NOMO-1 (cell line): ENCODE measurements at regions not wholly inside any gene's neighbourhood (a gene's known extent, or its start where the extent isn't known, plus 50 kb on each side); places are given as distances from the start of the nearest gene placed in this dataset.

Experiments used
- DNase-seq, 2 experiments: peaks; one replicate each; lab custom pipeline; 2025; ENCODE audit not compliant: unreplicated experiment in 2 of 2; lab: John Stamatoyannopoulos, UW

DNA sequence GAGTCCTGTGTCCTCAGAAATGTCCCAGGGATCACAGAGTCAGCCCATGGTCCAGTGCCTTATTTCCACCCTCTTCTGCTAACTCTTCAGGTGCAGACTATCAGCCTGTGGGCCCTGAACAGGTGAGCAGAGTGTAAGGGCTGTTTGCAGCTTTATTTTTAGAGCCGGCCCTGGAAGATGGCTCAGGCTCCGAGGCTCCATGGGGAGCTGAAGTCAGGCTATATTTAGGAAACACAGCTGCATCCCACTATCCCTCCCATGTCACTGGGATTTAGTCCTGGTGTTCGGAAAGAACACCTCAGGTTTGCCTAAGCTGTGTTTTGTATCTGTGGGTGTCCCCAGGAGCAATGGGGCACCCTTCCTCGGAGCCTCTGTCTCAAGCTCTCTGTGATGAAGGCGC, 126.9 kb downstream of the RPS24 start:
- no peak for DNase-seq

DNA sequence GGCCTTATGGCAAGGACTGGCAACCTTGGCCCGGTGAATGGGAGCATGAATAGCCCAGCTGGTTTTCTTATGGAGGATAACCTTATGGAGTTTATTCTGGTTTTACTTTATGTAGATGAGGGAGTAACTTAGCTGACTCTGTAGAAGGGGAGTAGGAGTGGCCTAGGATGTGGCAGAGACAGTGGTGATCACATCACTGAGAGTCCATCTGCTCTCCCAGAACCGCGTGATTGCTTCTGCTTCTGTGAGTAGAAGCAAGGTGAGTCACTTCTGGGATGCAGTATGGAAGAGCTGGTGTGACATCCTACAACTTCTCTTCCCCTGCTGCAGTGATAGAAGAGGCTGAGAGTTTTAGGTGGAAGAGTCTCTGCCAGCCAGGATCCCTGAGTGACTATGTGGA, 129.2 kb downstream of the RPS24 start:
- no peak for DNase-seq

DNA sequence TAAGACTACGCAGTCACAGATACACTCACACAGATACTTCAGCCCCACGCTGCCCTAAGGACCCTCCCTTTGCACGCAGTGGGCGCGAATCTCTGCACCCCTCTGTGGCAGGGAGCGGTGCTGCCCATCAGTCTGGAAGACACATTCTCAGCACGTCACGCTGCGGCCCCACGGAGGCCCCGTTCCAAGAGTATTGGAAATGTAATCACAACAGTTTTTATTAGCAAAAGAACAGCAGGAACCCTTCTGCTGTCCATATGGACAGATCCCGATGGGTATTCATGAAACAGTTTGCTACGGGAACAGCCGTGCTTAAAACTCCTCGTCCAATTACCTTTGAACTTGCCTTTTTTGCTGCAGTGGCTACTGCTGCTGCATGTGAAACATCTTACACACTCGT, 131.0 kb downstream of the RPS24 start:
- no peak for DNase-seq

DNA sequence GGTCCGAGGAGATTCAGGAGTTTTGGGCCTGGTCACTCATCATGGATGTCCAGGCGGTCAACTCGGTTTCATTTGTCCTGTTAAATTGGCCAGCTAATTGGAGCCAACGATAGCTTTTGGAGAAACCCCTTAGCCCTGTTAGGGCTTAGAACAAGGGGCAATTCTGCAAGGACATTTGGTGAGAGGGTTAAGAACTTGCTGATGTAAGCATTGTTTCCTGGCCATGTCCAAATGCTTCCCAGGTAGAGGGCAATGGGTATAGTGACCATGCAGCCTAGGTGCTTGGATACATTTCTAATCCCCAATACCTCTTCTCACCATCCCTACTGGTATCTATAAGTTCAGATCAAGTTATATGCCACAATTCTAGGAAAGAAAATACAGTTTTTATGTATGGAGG, 131.5 kb downstream of the RPS24 start:
- no peak for DNase-seq

DNA sequence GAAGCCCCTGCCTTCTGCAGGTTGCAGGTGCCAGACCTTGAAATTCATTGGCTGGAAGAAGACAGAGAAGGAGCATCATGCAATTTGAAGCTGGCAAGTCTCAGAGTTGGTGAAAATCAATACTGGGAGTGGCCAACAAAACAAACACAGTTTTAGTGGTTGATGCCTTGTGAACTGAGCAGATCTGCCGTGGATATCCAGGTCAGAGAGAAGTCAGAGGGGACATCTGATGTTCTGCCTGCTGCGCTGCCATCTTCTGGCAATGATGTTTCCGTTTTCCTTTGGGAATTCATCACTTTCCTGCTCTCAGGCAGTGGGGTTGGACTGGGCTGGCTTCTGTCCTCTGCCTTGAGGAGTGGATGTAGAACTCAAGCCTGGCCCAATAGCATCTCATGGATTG, 132.0 kb downstream of the RPS24 start:
- DNase-seq, result no peak

DNA sequence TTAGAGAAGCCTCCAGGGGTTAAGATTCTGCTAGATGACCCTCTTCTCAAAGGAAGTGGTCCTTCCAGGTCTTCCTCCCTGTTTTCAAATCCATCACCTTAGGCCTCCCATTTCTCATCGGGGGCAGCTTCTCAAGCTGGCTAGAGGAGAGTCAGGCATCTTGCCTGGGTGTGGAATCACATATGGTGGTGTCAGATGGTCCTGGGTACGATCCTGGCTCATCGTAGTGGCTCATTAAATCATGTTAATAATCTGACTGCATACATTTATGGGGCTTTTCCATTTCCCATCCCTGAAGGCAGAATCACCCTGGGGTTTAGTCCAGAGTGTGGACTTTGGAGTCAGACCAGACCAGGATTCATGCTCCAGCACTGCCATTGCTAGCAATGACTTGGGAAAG, 132.6 kb downstream of the RPS24 start:
- DNase-seq, result no peak

DNA sequence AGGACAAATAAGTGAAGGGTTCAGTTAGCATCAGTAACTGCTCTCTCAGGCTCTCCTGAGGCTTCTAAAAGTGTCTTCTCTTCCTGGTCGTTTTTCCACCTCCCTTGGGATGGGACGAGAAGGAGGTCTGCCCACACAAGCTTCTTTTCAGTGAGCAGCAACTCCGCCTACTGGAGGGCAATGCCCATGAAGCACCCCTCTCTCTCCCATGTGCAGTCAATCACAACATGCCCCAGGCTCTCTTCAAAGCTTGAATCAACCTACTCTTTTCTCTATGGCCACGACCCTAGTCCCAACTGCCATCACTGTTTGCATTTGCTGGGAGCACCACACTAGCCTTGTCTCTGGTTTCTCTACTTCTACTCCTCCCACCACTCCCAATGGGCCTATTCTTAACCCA, 135.6 kb downstream of the RPS24 start:
- DNase-seq, result no peak

DNA sequence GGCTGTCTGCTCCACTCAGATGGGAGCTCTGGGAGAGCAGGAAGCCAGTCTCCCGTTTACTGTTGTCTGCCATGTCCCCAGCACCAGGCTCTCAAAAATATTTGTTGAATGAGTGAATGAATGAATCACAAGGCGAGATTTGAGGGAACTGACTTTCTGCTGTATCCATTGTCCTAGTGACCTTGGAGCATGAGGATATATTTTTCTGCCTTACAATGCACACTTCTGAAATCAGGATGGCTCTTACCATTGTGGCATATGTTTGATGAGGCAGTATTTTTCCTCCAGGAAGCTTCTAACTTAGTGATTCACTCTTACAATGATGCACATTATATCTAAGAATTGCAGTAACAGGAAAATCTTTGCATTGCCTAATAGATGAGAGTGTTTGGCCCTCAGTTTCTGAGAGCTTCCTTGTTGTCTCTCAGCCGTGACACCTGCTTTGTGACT, 136.4 kb downstream of the RPS24 start:
- DNase-seq, result no peak

DNA sequence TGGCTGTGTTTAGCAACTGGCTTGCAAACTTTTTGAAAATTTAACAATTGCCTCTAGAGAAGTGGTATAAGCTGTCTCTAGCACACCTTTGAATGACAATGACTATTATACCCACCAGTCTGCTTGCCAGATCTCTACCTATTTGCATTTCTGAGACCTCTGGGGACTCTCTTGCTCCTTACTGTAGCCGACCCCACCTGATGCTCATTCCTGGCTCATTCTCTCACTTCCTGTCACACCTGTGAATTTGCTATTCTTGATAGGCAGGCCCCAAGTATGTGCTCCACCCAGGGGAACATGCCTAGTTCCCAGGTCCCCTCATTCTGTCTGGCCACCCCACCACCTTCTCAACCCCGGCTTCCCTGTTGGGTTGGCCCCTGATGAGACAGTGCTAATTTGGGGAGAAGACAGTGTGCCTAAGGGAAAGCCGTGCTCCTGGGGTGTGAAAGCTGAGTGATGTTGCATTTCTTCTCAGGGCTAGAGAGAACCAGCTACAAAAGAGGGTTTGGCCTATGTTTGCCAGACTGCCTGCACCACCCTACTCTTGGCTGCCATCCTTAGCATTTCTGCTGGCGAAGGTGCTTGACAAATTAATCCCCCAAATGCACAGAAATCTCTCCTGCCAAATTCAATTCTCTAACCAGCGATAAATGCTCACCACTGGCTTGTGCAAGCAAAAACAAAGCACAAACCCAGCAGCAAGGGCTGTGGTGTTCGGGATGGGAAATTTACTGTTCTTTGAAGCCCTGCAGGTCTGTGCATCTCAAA, 138.2 kb downstream of the RPS24 start:
- DNase-seq, result no peak

DNA sequence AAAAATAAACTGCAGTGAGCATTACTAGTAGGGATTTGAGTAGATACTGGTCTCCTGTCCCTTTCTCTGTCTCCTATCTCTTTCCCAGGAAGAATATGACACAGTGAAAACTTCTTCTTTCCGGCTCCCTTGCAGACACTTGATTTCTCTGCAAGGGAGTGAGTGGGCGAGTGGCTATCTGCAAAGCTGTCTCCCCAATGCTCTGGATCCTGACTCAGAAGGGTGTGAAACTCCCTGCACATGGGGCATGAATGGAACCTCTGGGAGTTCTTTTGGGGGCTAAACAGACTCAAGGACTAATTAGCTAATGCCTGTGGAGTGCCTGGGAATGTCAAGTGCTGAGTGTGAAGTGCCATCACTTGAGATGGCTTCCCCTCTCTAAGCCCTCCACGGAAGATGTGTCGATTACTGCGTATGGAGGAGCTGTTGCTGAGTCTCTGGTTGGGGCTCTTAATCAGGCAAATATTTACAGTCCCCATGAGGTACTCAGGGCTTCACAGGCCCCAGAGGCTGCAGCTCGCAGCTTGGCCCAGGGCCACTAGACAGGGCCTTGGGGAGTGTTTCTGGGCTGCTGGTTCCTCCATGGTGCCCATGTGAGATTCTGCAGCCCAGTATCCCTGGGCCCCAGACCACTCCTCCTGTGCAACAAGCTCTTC, 139.8 kb downstream of the RPS24 start:
- DNase-seq, result no peak

DNA sequence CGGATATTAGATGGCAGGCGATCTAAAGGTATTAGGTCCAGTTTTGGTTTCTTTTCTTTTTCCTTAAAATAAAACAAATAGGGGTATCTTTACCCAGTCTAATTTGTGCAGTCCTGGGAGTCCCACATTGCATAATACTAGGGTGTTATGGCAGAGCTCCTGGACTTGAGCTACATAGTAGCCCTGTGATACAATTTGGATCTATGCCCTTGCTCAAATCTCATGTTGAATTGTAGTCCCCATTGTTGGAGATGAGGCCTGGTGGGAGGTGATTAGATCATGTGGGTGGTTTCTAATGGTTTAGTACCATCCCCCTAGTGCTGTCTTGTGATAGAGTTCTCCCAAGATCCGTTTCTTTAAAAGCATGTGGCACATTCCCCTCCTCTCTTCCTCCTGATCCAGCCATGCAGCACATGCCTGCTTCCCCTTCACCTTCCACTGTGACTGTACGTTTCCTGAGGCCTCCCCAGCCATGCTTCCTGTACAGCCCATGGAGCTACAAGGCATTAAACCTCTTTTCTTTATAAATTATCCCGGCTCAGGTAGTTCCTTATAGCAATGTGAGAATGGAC, 141.9 kb downstream of the RPS24 start:
- no peak for DNase-seq

DNA sequence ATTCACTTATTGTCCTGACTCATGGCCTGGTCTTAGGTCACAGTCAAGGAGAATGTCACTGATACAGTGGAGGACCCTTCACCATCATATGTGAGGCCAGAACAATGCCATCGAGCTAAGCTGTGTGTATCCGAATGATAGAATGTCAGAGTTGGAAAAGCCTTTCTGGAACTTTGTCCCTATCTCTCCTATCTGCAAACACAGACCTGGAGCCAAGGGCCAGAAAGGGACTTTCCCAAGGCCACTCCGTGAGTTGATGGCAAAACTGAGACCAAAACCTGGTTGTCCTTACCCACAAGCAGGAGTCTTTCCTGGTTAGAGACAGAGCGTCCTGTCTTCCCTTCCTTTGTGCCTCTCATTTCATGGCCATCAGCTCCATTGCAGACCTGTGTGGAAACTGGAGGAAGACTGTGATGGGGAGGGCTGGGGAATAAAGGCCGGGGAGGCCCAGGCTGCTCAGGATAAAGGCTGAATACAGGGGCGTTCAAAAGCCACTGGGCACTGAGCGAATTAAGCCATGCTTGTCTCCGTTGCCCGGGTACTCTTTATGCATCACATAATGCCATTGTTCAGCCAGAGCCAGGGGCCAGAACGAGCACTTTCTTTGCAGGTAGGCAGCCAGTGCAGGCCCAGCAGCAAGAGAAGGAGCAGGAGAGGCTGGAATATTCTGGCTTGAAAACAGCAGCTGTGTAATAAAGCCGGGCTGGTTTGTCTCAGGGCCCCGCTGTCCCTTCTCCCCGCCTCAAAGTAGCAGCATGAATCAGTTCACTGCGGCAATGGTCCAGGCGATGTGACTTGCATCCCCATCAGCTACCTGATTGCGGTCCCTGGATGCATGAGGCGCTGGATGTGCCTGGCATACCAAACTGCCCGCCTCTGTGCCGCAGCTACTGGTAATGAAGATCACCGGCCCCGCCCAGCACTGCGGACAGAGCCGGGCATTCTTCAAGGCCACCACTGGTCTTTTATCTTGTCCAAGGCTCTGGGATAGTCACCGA, 143.0 kb downstream of the RPS24 start:
- DNase-seq, result no peak

DNA sequence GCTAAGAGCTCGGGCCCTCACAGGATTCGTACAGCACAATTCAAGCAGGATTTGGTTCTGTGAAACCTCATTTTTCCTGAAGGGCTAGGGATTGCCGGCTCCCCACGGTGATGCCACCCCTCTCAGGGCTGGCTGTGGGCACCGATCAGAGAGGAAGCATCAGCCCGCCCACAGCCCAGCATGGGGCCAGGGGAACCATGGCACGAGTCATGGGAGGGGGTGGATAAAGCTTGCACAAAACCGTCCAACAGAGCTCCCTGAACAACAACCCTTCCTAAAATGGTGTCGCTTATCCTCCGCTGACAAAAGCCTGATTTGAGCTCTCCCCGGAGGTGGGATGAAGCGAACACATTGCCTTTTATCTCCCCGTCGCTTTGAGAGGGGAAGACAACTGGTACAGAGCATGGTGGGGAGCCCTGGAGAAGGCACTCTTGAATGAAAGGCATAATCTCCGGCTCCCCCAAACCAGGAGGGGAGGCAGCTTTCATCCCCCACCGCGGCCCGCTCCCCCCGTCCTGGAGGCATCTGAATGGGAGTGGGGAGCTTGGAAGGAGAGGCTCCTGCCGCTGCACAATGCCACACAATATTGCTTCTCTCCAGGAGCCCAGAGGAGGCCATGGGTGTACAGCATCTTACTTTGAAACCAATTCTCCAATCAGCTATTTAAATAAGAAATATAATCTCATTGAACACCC, 144.0 kb downstream of the RPS24 start:
- DNase-seq, result no peak

DNA sequence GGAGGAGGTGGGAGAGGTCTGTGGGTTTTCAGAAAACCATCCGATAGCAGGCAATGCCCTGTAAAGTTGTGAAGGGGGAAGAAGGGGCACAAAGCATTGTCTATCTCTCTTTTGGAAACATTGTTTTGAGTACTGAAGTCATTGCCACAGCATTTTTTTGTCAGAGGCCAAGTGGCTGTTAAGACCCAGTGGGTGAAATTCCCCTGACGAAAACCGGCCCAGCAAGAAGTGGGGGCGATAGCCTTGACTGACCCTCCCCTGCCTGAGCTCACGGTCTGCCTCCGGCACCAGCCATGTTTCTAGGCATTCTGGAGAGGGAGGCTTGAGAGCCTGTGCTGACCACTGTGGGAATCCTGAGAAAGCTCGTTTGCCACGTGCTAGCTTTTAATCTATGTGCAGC, 144.7 kb downstream of the RPS24 start:
- DNase-seq, result no peak

DNA sequence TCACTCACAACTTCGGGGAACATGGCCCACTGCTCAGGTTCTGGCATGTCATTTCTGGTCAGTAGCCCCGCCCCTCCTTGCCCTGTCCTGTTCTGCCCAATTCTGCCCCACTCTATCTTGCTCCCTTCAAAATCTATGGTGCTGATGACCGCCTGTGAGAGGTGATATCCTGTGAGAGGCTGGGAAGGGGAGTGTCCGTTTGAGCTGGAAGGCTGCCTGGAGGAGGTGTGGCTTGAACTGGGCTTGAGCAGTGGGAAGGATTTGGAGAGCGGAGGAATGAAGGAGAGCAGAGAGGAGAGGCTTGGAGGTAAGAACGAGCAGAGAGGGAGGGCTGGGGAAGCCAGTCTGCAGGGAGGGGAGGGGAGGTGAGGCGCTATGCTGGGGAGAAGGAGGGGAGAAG, 145.3 kb downstream of the RPS24 start:
- no peak for DNase-seq

DNA sequence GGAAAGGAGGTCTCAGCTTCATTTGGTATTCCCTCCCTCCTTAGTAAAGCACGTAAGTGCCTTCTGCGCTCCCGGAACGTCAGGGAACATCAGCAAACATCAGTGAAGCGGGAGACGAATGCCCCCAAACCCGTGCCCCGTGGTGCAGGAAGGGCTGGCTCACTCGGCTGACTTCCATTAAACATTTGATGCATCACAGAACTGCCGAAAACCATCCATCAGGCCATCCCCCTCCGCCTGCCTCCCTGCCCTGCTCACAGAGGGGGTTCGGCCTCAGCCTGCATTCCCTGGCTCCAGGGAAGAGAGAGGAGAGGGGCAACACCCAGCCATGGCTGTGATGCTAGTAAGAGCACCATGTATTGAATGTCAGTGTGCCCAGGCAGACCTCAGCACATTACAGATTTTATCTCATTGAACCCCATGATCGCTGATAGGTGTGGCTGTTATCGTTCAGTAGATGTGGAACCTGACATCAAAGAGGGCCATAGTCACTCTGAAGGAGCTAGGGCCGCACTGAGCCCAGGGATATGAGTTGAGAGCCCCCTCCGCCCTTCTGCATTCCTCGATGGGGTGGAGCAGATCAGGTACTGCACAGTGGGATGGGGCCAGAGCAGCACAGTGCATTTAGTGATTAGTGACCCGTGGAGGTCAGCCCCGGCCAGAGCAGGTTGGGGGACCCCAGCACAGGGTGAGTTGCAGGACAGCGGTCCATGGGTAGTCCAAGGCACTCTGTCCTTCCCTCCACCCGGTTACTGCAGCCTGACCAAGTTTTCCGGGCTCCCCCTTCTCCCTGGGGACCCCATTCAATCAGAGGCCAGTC, 146.4 kb downstream of the RPS24 start:
- DNase-seq, result no peak

DNA sequence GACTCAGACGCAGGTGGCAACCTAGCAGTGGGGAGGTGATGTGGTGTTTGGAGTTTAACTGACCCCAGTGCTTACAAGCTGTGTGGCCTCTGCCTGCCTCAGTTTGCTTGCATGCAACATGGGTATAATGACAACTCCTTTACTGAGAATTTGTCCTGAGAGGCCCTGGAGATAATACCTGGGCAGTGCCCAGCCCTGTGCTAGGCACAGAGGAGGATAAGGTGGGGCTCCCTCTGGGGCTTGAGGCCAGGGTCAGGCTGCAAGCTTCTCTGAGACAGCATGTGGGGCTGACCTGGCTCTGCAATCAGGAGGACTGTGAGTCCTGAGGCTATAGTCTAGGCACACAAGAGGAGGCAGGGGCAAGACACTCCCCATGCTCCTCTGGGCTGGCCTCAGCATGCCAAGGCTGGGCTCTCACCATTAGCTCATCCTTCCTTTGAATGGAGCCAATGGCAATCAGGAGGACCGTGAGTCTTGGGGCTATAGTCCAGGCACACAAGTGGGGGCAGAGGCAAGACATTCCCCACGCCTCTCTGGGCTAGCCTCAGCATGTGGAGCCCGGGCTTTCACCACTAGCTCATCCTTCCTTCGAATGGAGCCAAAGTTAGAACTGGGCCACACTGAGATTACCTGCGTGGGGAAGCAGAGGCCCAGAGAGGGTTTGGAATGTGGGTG, 147.9 kb downstream of the RPS24 start:
- DNase-seq, result no peak

DNA sequence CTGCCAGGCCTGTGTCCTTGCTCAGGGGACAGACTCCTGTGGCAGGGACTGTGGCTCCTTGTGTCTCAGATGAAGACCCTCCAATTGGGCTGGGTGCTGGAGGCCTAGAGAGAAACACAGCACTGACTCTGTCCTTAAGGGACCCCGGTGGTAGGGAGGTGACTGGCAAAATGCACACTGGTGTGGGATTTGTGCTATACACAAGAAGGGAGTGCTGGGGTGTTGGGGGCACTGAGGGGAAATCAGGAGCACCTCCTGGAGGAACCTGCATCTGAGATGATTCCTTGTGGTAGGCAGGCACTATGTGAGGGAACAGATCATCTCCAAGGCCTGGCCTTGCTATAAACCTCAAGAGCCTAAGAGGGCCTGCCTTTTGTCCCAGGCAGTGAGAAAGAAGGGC, 149.2 kb downstream of the RPS24 start:
- DNase-seq, result no peak
